ENCODE measurements at regions not wholly inside any gene's neighbourhood (a gene's known extent, or its start where the extent isn't known, plus 50 kb on each side); places are given as distances from the start of the nearest gene placed in this dataset.

DNA sequence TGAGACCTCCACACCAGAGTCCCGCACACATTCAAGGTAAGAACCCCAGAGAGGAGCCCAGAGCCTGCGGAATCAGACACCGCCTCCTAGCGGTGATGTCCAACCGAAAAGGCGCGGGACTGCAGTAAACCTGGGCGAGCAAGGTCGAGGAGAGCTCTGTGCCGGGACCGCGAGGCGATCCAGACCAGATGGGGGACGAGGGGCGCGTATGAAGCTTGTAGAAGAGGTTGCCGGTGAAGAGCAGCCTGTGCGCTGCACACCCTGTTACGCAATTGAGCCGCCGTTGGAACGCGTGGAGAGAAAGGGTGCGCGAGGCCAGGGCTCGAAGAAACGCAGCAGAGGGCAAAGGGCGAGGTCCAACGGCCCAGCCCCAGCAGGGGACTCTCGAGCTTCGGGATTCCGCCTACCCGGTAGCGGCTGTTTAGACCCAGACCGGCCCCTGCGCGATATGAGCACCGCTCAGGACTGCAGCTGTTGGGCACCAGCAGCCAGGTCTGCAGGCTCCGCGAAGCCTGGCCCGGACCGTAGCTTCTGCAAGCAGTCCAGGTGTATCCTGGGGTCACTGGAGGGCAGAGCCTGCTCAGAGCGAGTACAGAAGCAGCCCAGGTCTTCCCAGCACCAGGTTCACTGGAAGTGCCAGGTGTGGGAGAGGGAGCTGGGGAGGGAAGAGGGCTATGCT is 65.9 kb upstream of the ZNF599 start:
- no peak for TF ChIP-seq CTCF (IDR thresholded peaks at IDR 0.05)

- peak; percentile 44 for TF ChIP-seq CTCF (IDR thresholded peaks at IDR 0.05)
These were observed 65.2 kb upstream of the ZNF599 start for GRCh38 chr19:34838248-34838647.

DNA sequence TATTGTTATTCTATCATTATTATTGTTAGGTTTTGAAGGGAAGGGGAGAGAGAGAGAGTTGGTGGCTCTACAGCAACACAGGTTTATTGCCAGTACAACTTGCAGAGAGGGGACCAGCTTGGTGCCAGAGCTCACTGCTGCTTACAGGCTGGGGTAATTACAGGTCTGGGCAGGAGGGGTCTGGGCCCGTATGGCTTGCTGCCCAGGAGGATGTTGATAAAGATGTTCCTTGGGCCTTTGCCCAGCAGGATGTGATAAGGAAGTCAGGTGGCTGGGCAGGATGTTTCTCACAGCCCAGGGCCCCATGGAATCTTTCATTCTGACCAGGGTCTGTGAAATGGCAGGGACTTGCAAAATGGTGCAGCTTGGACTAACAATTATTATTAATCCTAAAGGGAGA is 64.2 kb upstream of the ZNF599 start:
- TF ChIP-seq CTCF (IDR thresholded peaks at IDR 0.05) = no peak

DNA sequence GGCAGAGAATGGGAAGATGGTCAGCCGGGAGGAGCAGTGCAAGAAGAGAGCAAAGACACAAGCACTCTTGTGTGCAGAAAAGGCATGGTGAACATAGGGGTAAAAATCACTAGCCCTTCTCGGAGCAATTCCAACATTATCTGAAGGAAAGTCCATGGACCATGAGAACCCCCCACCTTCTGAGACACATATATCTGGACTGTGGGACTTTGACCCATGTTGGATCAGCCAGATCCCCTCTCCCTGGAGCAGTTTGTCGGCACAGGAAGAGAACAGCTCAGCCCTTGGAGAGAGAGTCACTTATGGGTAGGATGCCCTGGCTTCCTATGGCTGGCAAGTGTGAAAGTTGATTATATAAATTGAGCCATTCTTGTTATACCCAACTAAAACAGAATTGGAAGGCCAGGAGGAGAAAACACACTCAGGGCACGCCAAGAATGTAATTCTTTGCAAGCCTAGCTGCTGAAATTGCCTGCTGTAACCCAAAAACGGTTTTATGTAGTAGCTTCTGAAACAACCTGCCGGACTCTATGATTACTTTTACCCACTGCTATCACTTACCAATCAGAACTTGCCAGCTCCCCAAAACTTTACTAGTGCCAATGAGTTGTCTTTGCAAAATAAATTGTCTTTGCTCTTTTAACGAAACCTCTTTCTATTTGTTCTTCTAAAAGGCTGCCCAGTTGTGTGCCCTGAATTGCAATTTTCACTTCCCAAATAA is 62.8 kb upstream of the ZNF599 start:
- TF ChIP-seq CTCF (IDR thresholded peaks at IDR 0.05) = no peak

DNA sequence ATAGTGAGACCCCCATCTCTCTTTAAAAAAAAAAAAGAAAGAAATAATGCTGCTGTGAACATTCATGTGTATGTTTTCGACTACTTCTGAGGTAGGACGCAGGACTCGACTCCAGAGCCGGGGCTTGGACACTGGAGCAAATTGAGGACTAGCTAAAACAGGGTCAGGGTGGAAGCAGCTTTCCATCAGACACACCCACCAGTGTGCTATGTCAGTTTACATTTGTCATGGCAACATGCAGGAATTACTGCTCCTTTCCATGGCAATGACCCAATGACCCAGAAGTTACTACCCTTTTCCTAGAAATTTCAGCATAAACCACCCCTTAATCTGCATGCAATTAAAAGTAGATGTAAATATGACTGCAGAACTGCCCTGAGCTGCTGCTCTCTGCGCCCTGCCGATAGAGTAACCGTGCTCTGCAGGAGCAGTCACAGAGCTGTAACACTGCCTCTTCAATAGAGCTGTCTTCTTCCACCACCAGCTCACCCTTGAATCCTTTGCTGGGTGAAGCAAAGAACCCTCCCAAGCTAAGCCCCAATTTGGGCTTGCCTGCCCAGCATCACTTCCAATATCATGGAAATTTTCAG is 61.6 kb upstream of the ZNF599 start:
- no peak for TF ChIP-seq CTCF (IDR thresholded peaks at IDR 0.05)

GRCh38 chr19:34832581-34833112 is 59.6 kb upstream of the ZNF599 start:
- TF ChIP-seq CTCF (IDR thresholded peaks at IDR 0.05) = no peak

- no peak for TF ChIP-seq CTCF (IDR thresholded peaks at IDR 0.05)
These were observed 58.7 kb upstream of the ZNF599 start for GRCh38 chr19:34831714-34832113.
